ENCODE measurements at regions not wholly inside any gene's neighbourhood (a gene's known extent, or its start where the extent isn't known, plus 50 kb on each side); places are given as distances from the start of the nearest gene placed in this dataset.
"Not testable (repeated sequence)": the region's sequence is repeated elsewhere in the genome, so short reads cannot be mapped to it uniquely, and the experiment has no call there.

DNA sequence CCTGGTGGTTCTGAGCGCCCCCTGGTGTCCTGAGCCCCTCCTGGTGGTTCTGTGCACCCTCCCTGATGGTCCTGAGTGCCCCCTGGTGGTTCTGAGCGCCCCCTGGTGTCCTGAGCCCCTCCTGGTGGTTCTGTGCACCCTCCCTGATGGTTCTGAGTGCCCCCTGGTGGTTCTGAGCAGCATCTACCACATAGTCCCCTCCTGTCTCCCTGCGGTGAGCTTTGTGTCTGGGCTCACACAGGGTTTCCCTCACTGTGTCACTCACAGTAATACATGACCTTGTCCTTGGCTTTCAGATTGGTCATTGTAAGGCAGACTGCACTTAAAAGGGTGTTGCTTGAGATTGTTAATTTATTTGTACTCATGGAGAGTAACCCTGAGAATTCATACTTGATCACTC lies 474.9 kb downstream of the TMEM121 start:
- H3K9me3 Mint-ChIP-seq, ATAC-seq, H3K36me3 Mint-ChIP-seq, H3K27me3 Mint-ChIP-seq, H3K4me3 Mint-ChIP-seq, H3K27ac Mint-ChIP-seq: not testable (repeated sequence)
- peaks cover 13% of the 10 kb centered on the region for H3K4me1 Mint-ChIP-seq

DNA sequence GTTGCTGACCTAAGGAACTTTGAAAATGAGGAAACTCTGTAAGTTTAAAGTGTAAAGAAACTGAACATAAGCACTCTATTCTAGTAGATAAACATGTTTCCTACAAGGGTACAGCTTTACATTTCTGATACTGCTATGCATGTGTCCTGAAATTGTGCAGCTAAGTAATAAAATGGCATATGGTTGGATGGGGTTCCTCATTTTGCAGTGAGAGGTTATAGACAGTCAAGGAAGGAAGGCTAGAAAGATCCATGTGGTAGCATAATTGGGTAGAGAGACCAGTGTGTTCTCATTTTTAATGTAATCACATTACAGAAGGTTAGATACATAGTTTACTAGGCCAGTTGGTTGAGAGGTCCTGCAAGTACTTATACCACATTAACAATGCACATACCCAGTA lies 477.0 kb downstream of the TMEM121 start:
- Mint-ChIP-seq H3K36me3 (no peaks in the 10 kb centered on the region), H3K27ac (no peak overlapping the region), H3K9me3 (no peaks in the 10 kb centered on the region), H3K27me3 (no peaks in the 10 kb centered on the region), H3K4me1 (peaks cover 12% of the 10 kb centered on the region), H3K4me3 (no peak overlapping the region)
- no peak for ATAC-seq

DNA sequence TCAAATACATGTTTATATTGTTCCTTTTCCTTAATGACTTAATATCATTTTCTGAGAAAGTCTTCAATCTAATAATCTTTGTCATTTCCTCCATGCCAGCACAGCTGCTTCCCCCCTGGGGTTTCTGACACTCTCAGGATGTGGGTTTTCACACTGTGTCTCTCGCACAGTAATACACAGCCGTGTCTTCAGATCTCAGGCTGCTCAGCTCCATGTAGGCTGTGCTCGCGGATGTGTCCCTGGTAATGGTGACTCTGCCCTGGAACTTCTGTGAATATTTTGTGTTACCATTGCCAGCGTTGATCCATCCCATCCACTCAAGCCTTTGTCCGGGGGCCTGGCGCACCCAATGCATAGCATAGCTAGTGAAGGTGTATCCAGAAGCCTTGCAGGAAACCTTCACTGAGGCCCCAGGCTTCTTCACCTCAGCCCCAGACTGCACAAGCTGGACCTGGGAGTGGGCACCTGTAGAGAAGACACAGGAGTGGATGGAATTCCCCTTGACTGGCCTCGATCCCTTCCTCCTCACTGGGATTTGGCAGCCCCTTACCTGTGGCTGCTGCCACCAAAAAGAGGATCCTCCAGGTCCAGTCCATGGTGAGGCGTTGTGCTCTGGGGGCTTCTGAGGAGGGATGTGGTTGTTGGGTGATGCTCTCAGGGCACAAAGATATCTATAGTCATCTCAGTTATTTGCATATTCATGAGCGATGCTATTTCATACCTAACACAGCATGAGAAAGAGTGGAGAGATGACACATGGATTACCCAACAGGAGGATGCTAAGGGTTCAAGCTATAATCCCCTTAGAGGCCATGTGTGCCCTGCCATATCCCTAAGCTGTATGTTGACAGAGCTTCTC lies 478.8 kb downstream of the TMEM121 start:
- ATAC-seq = peak; percentile 50

DNA sequence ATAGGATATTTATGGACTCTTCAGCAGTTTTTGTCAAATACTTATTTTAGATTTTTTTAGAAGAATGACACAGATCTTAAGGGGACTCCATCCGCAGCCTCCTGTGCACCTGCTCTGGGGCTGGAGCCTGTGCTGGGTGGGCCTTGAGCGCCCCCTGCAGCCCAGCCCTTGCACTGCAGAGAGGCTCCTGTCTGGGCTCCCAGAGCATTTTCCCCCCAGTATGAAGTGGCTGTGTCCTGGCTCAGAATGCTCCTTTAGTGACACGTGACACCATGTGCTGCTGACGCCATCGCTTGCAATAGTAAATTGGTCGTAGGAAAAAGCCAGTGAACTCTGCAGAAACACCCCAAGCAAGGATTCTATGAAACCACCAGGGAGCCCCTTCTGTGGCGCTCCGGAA lies 479.7 kb downstream of the TMEM121 start:
- H3K36me3 Mint-ChIP-seq, H3K27me3 Mint-ChIP-seq, H3K27ac Mint-ChIP-seq, H3K4me3 Mint-ChIP-seq, H3K9me3 Mint-ChIP-seq, H3K4me1 Mint-ChIP-seq, ATAC-seq: not testable (repeated sequence)

More for the DNA sequence above, 478.8 kb downstream of the TMEM121 start:
- H3K9me3 Mint-ChIP-seq, H3K36me3 Mint-ChIP-seq, H3K27me3 Mint-ChIP-seq, H3K4me1 Mint-ChIP-seq, H3K27ac Mint-ChIP-seq: not testable (repeated sequence)
- H3K4me3 Mint-ChIP-seq = peak overlapping the region; percentile 61

DNA sequence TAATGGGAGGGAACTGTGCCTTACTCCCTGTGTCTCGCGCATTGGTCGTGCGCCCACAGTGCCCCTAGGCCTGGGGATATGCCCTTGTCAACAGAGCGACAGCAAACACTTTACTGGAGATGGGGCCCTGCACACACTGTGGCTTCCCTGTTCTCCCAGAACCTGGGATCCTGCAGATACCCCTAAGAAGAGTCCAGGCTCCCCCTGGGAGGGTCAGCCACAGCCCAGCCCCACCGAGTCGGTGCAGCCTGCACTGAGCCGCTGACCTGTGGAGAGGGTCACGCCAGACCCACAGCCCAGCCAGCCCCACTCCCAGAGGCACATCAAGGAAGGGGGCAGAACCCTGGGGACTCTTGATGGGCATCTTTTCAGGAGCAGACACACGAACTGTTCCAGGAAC lies 480.3 kb downstream of the TMEM121 start:
- not testable (repeated sequence) for H3K9me3 Mint-ChIP-seq, H3K27me3 Mint-ChIP-seq, H3K4me1 Mint-ChIP-seq, ATAC-seq, H3K4me3 Mint-ChIP-seq, H3K27ac Mint-ChIP-seq, H3K36me3 Mint-ChIP-seq

GRCh38 chr14:106010783-106011182 lies 484.4 kb downstream of the TMEM121 start:
- ATAC-seq = no peak
- Mint-ChIP-seq H3K4me1 (peaks cover 11% of the 10 kb centered on the region), H3K27ac (no peak overlapping the region), H3K4me3 (no peak overlapping the region), H3K9me3 (no peaks in the 10 kb centered on the region), H3K36me3 (no peaks in the 10 kb centered on the region), H3K27me3 (no peaks in the 10 kb centered on the region)

DNA sequence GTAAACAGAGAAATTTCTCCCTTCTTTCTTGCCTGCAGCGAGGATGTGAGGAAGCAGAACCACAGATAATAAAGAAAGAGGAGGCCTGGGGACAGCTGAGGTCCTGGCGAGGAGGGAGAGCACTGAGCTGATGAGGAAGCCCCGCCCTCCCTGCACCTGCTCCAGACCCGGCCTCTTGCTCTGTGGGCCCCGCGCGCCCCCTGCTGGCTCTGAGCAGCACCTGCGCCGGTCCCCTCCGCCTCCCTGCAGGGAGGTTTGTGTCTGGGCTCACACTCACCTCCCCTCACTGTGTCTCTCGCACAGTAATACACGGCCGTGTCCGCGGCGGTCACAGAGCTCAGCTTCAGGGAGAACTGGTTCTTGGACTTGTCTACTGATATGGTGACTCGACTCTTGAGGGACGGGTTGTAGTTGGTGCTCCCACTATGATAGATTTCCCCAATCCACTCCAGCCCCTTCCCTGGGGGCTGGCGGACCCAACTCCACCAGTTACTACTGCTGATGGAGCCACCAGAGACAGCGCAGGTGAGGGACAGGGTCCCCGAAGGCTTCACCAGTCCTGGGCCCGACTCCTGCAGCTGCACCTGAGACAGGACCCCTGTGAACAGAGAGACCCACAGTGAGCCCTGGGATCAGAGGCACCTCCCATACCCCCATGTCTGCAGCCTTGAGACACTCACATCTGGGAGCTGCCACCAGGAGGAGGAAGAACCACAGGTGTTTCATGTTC lies 485.4 kb downstream of the TMEM121 start:
- not testable (repeated sequence) for H3K27me3 Mint-ChIP-seq, H3K9me3 Mint-ChIP-seq, H3K36me3 Mint-ChIP-seq, ATAC-seq, H3K27ac Mint-ChIP-seq, H3K4me3 Mint-ChIP-seq
- H3K4me1 Mint-ChIP-seq = peaks cover 11% of the 10 kb centered on the region

DNA sequence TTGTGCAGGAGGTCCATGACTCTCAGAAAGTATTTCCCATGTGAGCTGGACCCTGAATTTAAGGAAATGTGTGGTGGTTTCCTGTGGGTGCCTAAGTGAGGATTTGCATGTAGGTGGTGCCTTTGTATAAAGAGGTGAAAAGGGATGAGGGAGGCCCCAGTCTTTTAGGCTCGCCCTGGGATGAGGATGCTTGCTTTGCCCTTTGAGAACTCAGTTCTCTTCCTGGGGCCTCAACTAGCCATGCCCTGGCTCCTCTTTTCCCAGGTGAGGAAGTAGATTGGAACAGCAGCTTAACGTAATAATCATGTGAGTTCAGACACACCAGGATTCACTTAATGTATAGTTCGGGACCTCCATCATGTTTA lies 486.0 kb downstream of the TMEM121 start:
- not testable (repeated sequence) for H3K36me3 Mint-ChIP-seq, H3K4me3 Mint-ChIP-seq, ATAC-seq, H3K27me3 Mint-ChIP-seq, H3K27ac Mint-ChIP-seq, H3K9me3 Mint-ChIP-seq
- H3K4me1 Mint-ChIP-seq = peaks cover 11% of the 10 kb centered on the region

DNA sequence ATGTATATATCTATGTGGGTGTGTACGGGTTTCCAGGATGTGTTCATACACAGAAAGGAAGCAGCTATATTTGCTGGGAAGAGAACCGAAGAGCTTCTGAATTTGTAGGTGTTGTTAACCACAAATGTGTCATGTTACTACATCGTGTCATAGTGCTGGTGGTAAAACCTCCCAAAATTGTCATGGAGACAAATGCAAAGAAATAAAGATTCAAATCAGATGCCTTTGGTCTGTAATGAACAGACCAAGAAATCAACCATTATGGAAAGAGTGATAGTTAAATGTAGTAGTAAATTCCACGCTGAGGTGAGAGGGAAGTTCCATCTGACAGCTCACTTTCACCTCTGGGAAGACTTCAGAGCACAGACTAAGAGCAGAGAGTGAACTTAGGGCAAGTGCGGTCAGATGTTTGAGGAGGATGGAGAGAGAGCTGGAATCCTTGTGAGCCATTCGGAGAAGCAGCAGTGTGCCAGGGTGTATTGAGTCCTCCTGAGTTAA lies 487.5 kb downstream of the TMEM121 start:
- H3K4me1 Mint-ChIP-seq = peaks cover 11% of the 10 kb centered on the region
- no peaks in the 10 kb centered on the region for H3K36me3 Mint-ChIP-seq
- H3K27ac Mint-ChIP-seq = no peak overlapping the region
- no peak overlapping the region for H3K4me3 Mint-ChIP-seq
- no peak for ATAC-seq
- no peaks in the 10 kb centered on the region for H3K9me3 Mint-ChIP-seq
- no peaks in the 10 kb centered on the region for H3K27me3 Mint-ChIP-seq

GRCh38 chr14:106017952-106018351 lies 491.6 kb downstream of the TMEM121 start:
- not testable (repeated sequence) for H3K27me3 Mint-ChIP-seq, H3K36me3 Mint-ChIP-seq, ATAC-seq, H3K4me3 Mint-ChIP-seq, H3K27ac Mint-ChIP-seq, H3K9me3 Mint-ChIP-seq, H3K4me1 Mint-ChIP-seq

GRCh38 chr14:106021832-106022231 lies 495.4 kb downstream of the TMEM121 start:
- H3K27me3 Mint-ChIP-seq = peaks cover 15% of the 10 kb centered on the region
- H3K9me3 Mint-ChIP-seq = no peaks in the 10 kb centered on the region
- ATAC-seq = no peak
- no peak overlapping the region for H3K27ac Mint-ChIP-seq
- H3K4me3 Mint-ChIP-seq = no peak overlapping the region
- no peaks in the 10 kb centered on the region for H3K4me1 Mint-ChIP-seq
- H3K36me3 Mint-ChIP-seq = no peaks in the 10 kb centered on the region

DNA sequence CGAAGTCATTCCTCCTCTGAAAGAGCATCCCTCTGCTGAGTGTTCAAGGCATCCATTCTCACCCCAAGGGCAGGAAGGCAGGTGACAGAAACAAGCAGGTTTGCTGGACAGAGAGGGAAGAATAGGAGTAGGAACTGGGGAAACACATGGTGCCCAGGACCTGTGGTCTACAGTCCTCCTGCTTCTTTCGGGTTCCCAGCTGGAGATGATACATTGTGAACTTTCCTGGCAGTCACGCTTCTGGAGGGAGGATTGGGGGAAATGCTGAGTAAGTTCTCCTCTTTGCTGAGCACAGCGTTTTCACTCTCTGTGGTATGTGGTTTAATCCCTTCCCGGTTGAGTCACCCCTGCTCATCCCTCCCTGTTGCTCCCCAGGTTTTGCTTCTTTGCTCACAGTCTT lies 496.3 kb downstream of the TMEM121 start:
- not testable (repeated sequence) for H3K9me3 Mint-ChIP-seq, H3K36me3 Mint-ChIP-seq, H3K4me1 Mint-ChIP-seq, ATAC-seq, H3K4me3 Mint-ChIP-seq, H3K27ac Mint-ChIP-seq
- peaks cover 15% of the 10 kb centered on the region for H3K27me3 Mint-ChIP-seq

DNA sequence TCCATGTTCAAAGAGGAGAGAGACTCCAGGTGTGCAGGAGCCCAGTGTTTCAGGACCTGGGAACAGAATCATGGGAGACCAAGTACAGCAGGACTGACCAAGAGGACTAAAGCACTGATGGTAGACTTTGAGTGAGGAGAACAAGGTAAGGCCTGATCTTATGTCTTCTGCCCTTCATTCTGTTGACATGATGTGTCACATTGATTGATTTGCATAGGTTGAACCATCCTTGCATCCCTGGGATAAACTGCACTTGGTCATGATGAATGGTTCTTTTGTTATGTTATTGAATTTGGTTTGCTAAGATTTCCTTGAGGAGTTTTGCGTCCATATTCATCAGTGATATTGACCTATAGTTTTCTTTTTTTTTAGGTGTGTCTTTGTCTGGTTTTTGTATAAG lies 497.0 kb downstream of the TMEM121 start:
- Mint-ChIP-seq H3K4me1 (no peaks in the 10 kb centered on the region), H3K4me3 (no peak overlapping the region), H3K9me3 (no peaks in the 10 kb centered on the region), H3K27ac (no peak overlapping the region), H3K36me3 (no peaks in the 10 kb centered on the region), H3K27me3 (peaks cover 15% of the 10 kb centered on the region)
- no peak for ATAC-seq

- Mint-ChIP-seq H3K4me3 (no peak overlapping the region), H3K36me3 (no peaks in the 10 kb centered on the region), H3K4me1 (no peaks in the 10 kb centered on the region), H3K27me3 (peaks cover 15% of the 10 kb centered on the region), H3K27ac (no peak overlapping the region), H3K9me3 (no peaks in the 10 kb centered on the region)
- no peak for ATAC-seq
These were observed 498.7 kb downstream of the TMEM121 start for GRCh38 chr14:106024983-106025604.

- H3K27me3 Mint-ChIP-seq = peaks cover 15% of the 10 kb centered on the region
- H3K27ac Mint-ChIP-seq = no peak overlapping the region
- H3K4me3 Mint-ChIP-seq = no peak overlapping the region
- H3K36me3 Mint-ChIP-seq = no peaks in the 10 kb centered on the region
- no peaks in the 10 kb centered on the region for H3K9me3 Mint-ChIP-seq
- H3K4me1 Mint-ChIP-seq = no peaks in the 10 kb centered on the region
- ATAC-seq = no peak
These were observed 499.6 kb downstream of the TMEM121 start for GRCh38 chr14:106026026-106026425.

GRCh38 chr14:106027759-106028158 lies 501.4 kb downstream of the TMEM121 start:
- H3K27me3 Mint-ChIP-seq = peaks cover 15% of the 10 kb centered on the region
- H3K4me3 Mint-ChIP-seq, H3K4me1 Mint-ChIP-seq, ATAC-seq, H3K36me3 Mint-ChIP-seq, H3K9me3 Mint-ChIP-seq, H3K27ac Mint-ChIP-seq: not testable (repeated sequence)

Measured in stimulated activated memory B cell treated with anti-CD40 and anti-IgM and Interleukin-4, amounts not matched to agents 10 μg/mL and 1 μg/mL and 100 μg/mL, for 72 hours (primary cell).